GM19463 (cell line): ENCODE measurements at regions not wholly inside any gene's neighbourhood (a gene's known extent, or its start where the extent isn't known, plus 50 kb on each side); places are given as distances from the start of the nearest gene placed in this dataset.

Experiments
- ATAC-seq: cut with Tn5 transposase; IDR thresholded peaks from one replicate; pipeline ENCODE4 v1.9.1; 2021; ENCODE audit warnings: mild to moderate bottlenecking, moderate library complexity; ENCODE audit not compliant: unreplicated experiment

DNA sequence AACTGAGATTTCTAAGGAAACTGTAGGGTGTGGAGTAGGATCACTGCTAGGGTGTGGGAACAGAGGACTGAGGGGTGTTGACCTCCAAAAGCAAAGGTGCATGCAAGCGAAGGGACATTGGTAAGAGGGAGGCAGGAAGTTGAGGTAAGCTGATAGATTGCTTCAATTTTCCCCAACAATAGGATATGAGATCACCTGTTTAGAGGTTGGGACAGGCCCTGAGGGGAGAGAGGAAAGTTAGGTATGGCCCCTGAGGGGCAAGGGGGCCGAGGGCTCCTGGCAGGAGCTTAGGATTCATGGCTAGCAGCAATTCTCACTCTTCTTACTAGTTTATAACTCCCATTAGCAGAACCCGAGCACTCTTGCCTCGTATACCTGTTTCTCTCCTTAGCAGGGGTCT is 106.8 kb upstream of the RPS6KA2 start:
- no peak for ATAC-seq

DNA sequence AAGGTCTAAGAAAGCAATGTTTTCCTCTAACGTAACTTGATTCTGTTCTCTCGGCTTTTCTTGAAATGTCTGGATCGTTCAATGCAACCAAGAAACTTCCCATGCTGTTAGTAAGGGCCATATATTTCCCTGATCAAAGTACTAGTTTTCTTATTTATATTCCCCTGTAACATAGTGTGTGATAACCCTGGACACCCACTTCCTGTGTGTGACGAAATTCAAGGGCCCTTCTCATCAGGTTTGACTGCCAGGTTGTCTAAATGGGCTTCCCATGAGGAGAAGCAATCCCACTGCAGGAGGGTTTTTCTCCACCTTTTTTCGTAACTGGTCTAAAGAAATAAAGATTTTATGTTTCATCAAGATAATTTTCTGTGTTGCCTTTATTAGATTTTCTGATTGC is 102.6 kb upstream of the RPS6KA2 start:
- ATAC-seq = no peak

- ATAC-seq = no peak
These were observed 102.0 kb upstream of the RPS6KA2 start for GRCh38 chr6:166728884-166729530.

DNA sequence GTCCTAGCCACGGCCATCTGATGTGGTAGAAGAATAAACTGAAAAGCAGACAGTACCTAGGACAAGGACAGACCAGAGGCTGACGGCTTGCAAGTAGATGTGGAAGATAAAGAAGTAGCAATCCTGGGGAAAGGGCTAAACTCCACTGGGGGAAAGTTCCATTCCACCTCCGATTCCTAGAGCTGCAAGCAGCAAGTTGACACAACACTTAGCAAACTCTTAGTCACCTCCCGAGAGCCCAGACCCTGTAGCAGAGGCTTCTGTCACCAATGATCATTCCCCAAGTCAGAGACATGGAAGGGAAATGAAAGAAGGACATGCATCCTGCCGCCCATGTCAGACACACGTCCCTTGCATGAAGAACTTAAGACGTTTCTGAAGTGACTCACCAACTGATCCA is 99.2 kb upstream of the RPS6KA2 start:
- ATAC-seq = no peak

- no peak for ATAC-seq
These were observed 98.5 kb upstream of the RPS6KA2 start for GRCh38 chr6:166725571-166725970.

- no peak for ATAC-seq
These were observed 97.5 kb upstream of the RPS6KA2 start for GRCh38 chr6:166724576-166724975.

DNA sequence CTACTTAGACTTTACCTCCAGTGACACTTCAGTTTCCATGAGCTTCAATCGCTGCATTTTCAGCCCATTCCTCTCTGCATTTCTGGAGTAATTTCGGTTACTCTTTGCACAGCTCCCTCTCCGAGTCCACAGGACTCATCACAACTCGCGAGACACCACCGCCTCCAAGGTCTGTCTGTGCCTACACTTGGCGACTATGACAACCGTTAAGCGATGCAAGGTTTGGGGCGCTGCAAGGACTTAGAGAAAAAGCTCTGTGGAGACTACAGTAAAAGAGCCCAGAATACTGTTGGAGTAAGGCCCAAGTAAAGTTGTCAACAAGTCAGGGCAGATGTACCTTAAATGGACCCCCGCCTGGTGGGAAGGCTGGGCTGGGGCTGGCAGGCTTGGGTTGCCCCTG is 95.7 kb upstream of the RPS6KA2 start:
- ATAC-seq = no peak

- ATAC-seq = no peak
These were observed 94.5 kb upstream of the RPS6KA2 start for GRCh38 chr6:166721576-166721975.

DNA sequence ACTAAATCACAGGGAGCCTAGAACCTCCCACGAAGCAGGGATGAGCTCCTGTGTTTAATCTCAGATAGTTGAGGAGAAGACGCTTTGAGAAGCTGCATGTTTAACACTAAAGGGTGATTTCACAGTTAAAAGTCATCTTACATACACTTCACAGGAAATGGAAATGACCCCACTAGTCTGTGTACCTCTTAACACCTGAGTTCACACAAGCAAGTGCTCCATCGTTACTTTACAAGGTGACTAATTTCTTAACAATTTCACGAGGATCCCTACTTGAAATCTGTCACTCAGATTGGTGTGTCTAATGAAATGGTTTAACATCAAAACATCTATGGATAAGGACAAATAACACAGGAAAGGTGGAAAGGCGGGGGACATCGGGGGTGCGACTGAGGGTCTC is 93.8 kb upstream of the RPS6KA2 start:
- ATAC-seq = no peak

DNA sequence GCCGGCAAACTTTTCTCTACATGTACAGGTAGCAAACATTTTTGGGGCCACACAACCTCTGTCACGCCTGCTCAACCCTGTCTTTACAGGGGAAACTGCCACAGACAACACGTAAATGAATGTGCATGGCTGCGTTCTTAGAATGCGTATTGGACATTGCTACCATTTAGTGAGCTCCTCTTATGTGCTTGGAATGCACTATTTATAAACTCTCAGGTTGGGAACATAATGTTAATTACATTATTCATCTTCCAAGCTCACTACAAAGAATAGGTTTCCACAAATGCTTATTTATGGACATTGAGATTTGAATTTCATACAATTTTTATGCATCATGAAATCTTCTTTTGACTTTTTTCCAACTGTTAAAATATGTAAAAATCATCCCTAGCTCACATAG is 92.0 kb upstream of the RPS6KA2 start:
- no peak for ATAC-seq

GRCh38 chr6:166718516-166718915 is 91.5 kb upstream of the RPS6KA2 start:
- ATAC-seq = no peak

DNA sequence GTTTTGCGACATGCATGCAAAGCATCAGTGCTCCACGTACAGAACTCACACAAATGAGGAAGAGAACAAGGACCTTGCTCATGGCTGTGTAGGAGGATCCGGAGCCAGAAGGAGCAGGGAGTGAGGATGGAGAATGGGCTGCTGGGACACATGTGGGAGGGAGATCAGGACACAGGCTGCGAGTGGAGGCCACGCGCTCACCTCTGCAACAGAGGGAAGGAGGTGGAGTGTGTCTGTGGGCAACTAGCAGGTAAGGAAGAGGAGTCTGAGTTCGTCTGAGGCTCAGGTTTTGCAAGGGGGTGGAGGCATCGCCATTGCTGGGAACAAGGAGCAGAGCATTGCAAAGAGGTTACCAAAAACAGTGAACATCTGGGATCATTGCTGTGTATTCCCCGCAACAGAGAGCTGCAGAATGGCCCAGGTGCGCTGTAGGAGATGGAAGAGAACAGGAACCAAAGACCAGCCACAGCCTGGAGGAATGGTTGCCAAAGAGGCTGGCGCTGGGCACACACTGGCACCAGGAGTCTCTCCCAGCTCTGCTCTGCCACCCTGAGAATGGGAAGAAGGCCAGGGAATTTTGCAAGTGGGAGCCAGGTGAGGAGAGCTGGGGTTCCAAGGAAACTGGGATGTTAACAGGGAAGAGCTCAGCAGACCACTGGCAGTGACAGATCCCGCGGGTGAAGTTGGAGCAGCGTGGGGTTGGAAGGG is 90.0 kb upstream of the RPS6KA2 start:
- no peak for ATAC-seq

DNA sequence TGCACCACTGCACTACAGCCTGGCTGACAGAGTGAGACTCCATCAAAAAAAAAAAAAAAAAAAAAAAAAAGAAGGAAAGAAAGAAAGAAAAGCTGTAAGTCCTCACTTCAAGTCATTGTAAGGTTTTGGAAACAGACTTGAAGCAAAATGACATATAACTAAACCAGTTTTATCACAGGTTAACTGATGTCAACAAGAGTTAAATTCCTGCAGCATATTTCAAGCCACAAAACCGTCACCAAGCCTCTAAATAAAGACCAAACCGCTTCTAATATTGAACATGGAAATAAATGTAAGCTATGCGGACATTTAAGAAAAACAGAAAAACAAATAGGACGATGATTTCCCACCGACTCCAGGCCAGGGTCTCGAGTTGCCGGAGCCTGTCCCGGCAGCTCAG is 88.9 kb upstream of the RPS6KA2 start:
- no peak for ATAC-seq

- ATAC-seq = no peak
These were observed 88.0 kb upstream of the RPS6KA2 start for GRCh38 chr6:166715065-166715464.

- ATAC-seq = no peak
These were observed 87.5 kb upstream of the RPS6KA2 start for GRCh38 chr6:166714581-166714980.

- no peak for ATAC-seq
These were observed 87.1 kb upstream of the RPS6KA2 start for GRCh38 chr6:166714187-166714510.

GRCh38 chr6:166713434-166714186 is 86.6 kb upstream of the RPS6KA2 start:
- ATAC-seq = no peak

DNA sequence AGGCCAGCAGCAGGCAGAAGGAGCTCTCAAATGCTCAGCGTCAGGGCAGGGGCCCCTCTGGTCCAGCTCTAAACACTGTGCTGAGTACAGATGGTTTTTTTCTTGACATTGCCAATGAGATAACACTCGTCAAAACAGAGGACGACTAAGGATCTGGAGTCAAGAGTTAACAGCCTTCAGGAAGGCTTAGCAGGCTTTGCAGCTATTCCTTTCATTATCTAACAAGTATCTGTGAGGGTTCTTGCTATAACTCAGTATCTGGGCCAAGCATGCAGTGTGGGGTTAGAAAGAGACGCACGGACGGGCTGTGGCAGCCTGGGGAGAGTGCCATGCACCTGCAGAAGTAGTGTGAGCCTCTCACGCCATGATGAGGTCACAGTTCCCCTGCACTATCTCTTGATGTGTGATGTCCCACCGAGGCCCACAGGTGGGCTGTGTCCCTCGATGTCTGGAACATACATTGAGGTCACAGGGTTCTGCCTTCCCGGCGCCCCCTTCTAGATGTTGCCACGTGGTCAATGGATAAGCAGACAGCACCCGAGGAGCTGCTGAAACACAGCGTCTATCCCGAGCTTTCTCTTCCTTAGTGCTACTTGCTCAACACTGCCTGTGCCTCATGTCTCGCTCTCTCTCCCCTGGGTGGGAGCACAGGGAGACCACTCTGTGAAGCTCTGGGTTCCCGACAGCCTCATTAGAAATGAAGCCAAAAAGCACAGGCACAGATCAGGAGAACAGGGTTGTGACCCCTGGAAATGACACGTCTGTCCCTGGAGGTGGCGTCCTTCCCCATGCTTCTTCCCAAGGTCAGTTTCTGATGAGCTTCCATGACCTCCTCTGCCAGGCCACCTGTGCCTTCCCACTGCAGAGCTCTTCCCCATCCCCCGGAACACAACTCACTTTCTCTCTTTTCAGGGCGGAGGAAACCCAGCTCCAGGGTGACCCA is 85.5 kb upstream of the RPS6KA2 start:
- no peak for ATAC-seq

DNA sequence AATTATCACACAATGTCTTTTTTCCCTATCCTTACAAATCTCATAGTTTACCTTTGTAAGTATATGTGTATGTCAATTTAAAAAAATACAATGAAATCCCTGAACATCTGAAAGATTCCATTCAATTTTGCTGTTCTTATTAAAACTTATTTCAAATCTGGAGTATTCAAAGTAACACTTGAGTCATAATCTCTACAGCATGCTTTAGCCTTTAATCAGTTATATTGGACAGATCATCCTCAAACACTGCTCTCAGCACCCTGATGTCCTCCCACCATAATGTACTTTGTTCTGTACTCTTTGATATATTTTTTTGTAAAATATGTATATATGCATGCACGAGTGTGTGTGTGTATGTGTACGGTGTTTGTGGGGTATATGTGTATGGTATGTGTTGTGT is 83.0 kb upstream of the RPS6KA2 start:
- no peak for ATAC-seq

DNA sequence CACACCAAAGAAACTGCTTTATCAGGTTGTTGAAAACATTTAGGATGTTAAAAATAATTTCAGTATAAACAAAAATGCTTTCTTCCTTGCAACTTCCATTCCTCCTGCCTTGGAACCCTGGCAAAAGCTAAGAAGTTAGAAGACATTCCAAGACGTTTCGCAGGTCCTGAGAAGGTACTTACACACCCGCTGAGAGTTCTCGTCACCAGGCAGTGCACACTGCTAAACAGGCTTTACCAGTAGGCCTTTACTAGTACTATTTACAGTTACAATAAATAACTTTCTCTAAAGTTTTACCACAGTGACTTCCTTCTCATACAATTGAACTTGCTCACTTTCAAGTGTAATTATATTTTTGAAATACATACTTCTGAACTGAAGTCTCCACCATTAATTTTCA is 81.4 kb upstream of the RPS6KA2 start:
- ATAC-seq = no peak

GRCh38 chr6:166707045-166707444 is 80.0 kb upstream of the RPS6KA2 start:
- no peak for ATAC-seq
